ENCODE measurements at regions not wholly inside any gene's neighbourhood (a gene's known extent, or its start where the extent isn't known, plus 50 kb on each side); places are given as distances from the start of the nearest gene placed in this dataset.
"Not testable (repeated sequence)": the region's sequence is repeated elsewhere in the genome, so short reads cannot be mapped to it uniquely, and the experiment has no call there.

GRCh38 chr1:55519937-55520683 lies 304.9 kb upstream of the USP24 start:
- Mint-ChIP-seq H3K27me3 (ENCODE audit: low read depth in 2 of 2) (peaks cover 23 to 27% of the 10 kb centered on the region in 2 donors), H3K4me1 (no peaks in the 10 kb centered on the region), H3K9me3 (no peaks in the 10 kb centered on the region), H3K27ac (no peak overlapping the region), H3K4me3 (no peak overlapping the region), H3K36me3 (no peaks in the 10 kb centered on the region)
- intact Hi-C loops (cut with micrococcal nuclease), result no loop called here
- Histone ChIP-seq H3K4me1 (ENCODE audit: control insufficient read depth, insufficient read depth, low read length) (no peaks in the 10 kb centered on the region), H3K27ac (ENCODE audit: low read length) (no peak overlapping the region), H3K36me3 (ENCODE audit: control insufficient read depth, insufficient read depth, low read length) (no peaks in the 10 kb centered on the region), H3K4me3 (ENCODE audit: low read length) (no peak overlapping the region), H3K27me3 (ENCODE audit: control insufficient read depth, insufficient read depth, low read length) (no peaks in the 10 kb centered on the region), H3K9me3 (ENCODE audit: control insufficient read depth, insufficient read depth, low read length) (no peaks in the 10 kb centered on the region)
- no peak for ATAC-seq
- no peak for TF ChIP-seq CTCF (IDR thresholded peaks at IDR 0.05)
- no peak for DNase-seq
- WGBS (ENCODE audit: insufficient coverage), result 77% methylated on average over 6 of the region's 6 CpGs

GRCh38 chr1:55519276-55519675 lies 304.1 kb upstream of the USP24 start:
- no peaks in the 10 kb centered on the region for H3K4me1 Mint-ChIP-seq
- no peak overlapping the region for H3K4me3 ChIP-seq (ENCODE audit: low read length)
- no CpG with 5 or more reads among the region's 1 CpG for WGBS (ENCODE audit: insufficient coverage)
- H3K27me3 ChIP-seq (ENCODE audit: control insufficient read depth, insufficient read depth, low read length), result no peaks in the 10 kb centered on the region
- H3K27me3 Mint-ChIP-seq (ENCODE audit: low read depth in 2 of 2), result peaks cover 23 to 32% of the 10 kb centered on the region in 2 donors
- H3K36me3 ChIP-seq (ENCODE audit: control insufficient read depth, insufficient read depth, low read length), result no peaks in the 10 kb centered on the region
- H3K9me3 Mint-ChIP-seq, result no peaks in the 10 kb centered on the region
- TF ChIP-seq CTCF (IDR thresholded peaks at IDR 0.05), result no peak
- no peak for DNase-seq
- no peak overlapping the region for H3K4me3 Mint-ChIP-seq
- no peak for ATAC-seq
- H3K4me1 ChIP-seq (ENCODE audit: control insufficient read depth, insufficient read depth, low read length), result no peaks in the 10 kb centered on the region
- H3K36me3 Mint-ChIP-seq, result no peaks in the 10 kb centered on the region
- no peaks in the 10 kb centered on the region for H3K9me3 ChIP-seq (ENCODE audit: control insufficient read depth, insufficient read depth, low read length)
- no peak overlapping the region for H3K27ac Mint-ChIP-seq
- intact Hi-C loops (cut with micrococcal nuclease), result no loop called here
- H3K27ac ChIP-seq (ENCODE audit: low read length), result no peak overlapping the region

DNA sequence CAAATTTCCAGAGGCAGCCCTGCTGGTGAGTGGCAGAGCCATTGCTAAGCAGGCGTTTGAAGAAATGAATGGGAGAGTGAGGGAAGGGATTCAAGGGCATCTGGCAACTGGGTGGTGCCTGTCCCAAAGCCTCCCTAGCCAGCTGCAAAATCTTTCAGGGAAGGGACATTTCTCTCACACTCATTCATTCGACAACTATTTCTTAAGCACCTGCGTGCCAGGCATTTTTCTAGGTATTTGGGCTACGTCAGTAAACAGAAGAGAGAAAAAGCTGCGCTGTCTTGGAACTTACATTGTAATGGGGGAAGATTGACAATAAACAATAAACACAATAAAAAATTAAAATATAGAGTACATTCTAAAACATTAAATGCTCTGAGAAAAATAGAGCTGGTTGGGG lies 301.9 kb upstream of the USP24 start:
- no peaks in the 10 kb centered on the region for H3K9me3 Mint-ChIP-seq
- no peak overlapping the region for H3K4me3 Mint-ChIP-seq
- 73% methylated on average over 1 of the region's 5 CpGs for WGBS (ENCODE audit: insufficient coverage)
- TF ChIP-seq CTCF (IDR thresholded peaks at IDR 0.05), result no peak
- peaks cover 23 to 40% of the 10 kb centered on the region in 2 donors for H3K27me3 Mint-ChIP-seq (ENCODE audit: low read depth in 2 of 2)
- H3K36me3 Mint-ChIP-seq, result no peaks in the 10 kb centered on the region
- no peak for ATAC-seq
- Histone ChIP-seq H3K9me3 (ENCODE audit: control insufficient read depth, insufficient read depth, low read length) (no peaks in the 10 kb centered on the region), H3K27me3 (ENCODE audit: control insufficient read depth, insufficient read depth, low read length) (no peaks in the 10 kb centered on the region), H3K4me1 (ENCODE audit: control insufficient read depth, insufficient read depth, low read length) (no peaks in the 10 kb centered on the region), H3K36me3 (ENCODE audit: control insufficient read depth, insufficient read depth, low read length) (no peaks in the 10 kb centered on the region), H3K4me3 (ENCODE audit: low read length) (no peak overlapping the region), H3K27ac (ENCODE audit: low read length) (no peak overlapping the region)
- H3K27ac Mint-ChIP-seq, result no peak overlapping the region
- no peaks in the 10 kb centered on the region for H3K4me1 Mint-ChIP-seq
- intact Hi-C loops (cut with micrococcal nuclease), result no loop called here
- no peak for DNase-seq

DNA sequence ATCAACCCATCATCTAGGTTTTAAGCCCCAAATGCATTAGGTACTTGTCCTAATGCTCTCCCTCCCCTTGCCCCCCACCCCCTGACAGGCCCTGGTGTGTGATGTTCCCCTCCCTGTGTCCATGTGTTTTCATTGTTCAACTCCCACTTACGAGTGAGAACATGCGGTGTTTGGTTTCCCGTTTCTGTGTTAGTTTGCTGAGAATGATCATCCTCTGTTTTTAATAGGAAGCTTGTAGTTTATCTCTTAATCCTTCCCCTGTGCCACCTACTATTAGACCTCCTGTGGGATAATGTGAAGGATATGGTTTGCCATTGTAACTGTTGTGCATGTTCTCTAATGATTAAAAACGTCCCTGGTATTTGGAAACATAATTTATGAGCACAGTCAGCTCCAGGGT lies 299.4 kb upstream of the USP24 start:
- H3K9me3 ChIP-seq (ENCODE audit: control insufficient read depth, insufficient read depth, low read length); H3K36me3 ChIP-seq (ENCODE audit: control insufficient read depth, insufficient read depth, low read length); H3K27me3 ChIP-seq (ENCODE audit: control insufficient read depth, insufficient read depth, low read length); H3K27ac Mint-ChIP-seq; H3K4me3 ChIP-seq (ENCODE audit: low read length); intact Hi-C loops (cut with micrococcal nuclease); H3K9me3 Mint-ChIP-seq; H3K27ac ChIP-seq (ENCODE audit: low read length); H3K36me3 Mint-ChIP-seq; H3K4me1 ChIP-seq (ENCODE audit: control insufficient read depth, insufficient read depth, low read length); DNase-seq; ATAC-seq; H3K4me1 Mint-ChIP-seq; H3K4me3 Mint-ChIP-seq: not testable (repeated sequence)
- peaks cover 31 to 40% of the 10 kb centered on the region in 2 donors for H3K27me3 Mint-ChIP-seq (ENCODE audit: low read depth in 2 of 2)
- WGBS (ENCODE audit: insufficient coverage), result 48% methylated on average over 1 of the region's 4 CpGs
